ENCODE measurements at regions not wholly inside any gene's neighbourhood (a gene's known extent, or its start where the extent isn't known, plus 50 kb on each side); places are given as distances from the start of the nearest gene placed in this dataset.

GRCh38 chr13:109695402-109696190, 90.8 kb downstream of the IRS2 start:
- TF ChIP-seq CTCF (IDR thresholded peaks at IDR 0.05) (no peak), POLR2AphosphoS5 (IDR thresholded peaks at IDR 0.05) (no peak), POLR2A (IDR thresholded peaks at IDR 0.05) (no peak), EP300 (IDR thresholded peaks at IDR 0.05) (no peak)

All from gastroesophageal sphincter (tissue), 3 donors.